Endothelial cell of umbilical vein (primary cell): ENCODE measurements at regions not wholly inside any gene's neighbourhood (a gene's known extent, or its start where the extent isn't known, plus 50 kb on each side); places are given as distances from the start of the nearest gene placed in this dataset.

Experiments used
- BruUV-seq: library from RNA; stranded (reverse); fragments of 400-500 nt; replicated peaks from 2 replicates; lab custom pipeline; 2021; lab: Mats Ljungman, UMichigan
- CTCF ChIA-PET: fragments of 300-600, 350-600 bp; sonication (Branson Sonifier 250); formaldehyde crosslinking; loops from one replicate; lab custom pipeline; 2021; ENCODE audit warnings: antibody characterized with exemption, inconsistent platforms; lab: Charles Lee
- POLR2A ChIA-PET: fragments of 300-600, 350-600 bp; sonication (Branson Sonifier 250); formaldehyde crosslinking; loops from one replicate; lab custom pipeline; 2021; ENCODE audit warnings: antibody characterized with exemption, inconsistent platforms; lab: Charles Lee
- DNase-seq: peaks from one replicate; pipeline ENCODE4 v3.0.0-alpha.2; 2011; ENCODE audit warnings: low read depth, low spot score
- FAIRE-seq: peaks from 2 replicates; lab custom pipeline; 2011; peaks lifted over from hg19 to GRCh38; lab: Jason Lieb, UNC
- H2AFZ ChIP-seq: 2 replicates; pipeline ENCODE4 v1.6.0; 2012; ENCODE audit warnings: low read depth, low read length, control low read depth, inconsistent platforms
- H3K27ac ChIP-seq: 2 replicates; pipeline ENCODE4 v1.5.1; 2011; ENCODE audit warnings: low read depth, mild to moderate bottlenecking, control low read depth, low read length, moderate library complexity; ENCODE audit not compliant: insufficient read depth
- H3K27me3 ChIP-seq, 2 experiments: 2 replicates each; pipeline versions ENCODE4 v1.6.0 to v1.6.1; 2011; ENCODE audit warnings: low read length in 2 of 2, mixed read lengths in 1 of 2; ENCODE audit not compliant: control insufficient read depth in 2 of 2, insufficient read depth in 2 of 2
- H3K36me3 ChIP-seq, 2 experiments: 2 replicates in 1 of 2; 3 replicates in 1 of 2; pipeline ENCODE4 v1.5.1; 2011; ENCODE audit warnings: low read length in 2 of 2, mild to moderate bottlenecking in 1 of 2, moderate library complexity in 1 of 2; ENCODE audit not compliant: control insufficient read depth in 2 of 2, insufficient read depth in 2 of 2; ENCODE audit errors: extremely low read depth in 1 of 2
- H3K4me1 ChIP-seq: 3 replicates; pipeline ENCODE4 v1.5.1; 2011; ENCODE audit warnings: mild to moderate bottlenecking, low read length; ENCODE audit not compliant: control insufficient read depth, insufficient read depth; ENCODE audit errors: extremely low read depth
- H3K4me2 ChIP-seq: 2 replicates; pipeline ENCODE4 v1.6.1; 2011; ENCODE audit warnings: low read length, control low read depth, mixed read lengths; ENCODE audit not compliant: insufficient read depth
- H3K4me3 ChIP-seq, 3 experiments: fragments of 200-600 bp in 1 of 3; sonication (generic), shearing (Covaris generic) in 1 of 3; replicated peaks in 1 of 3; 2 replicates each; pipeline ENCODE4 v1.5.1; 2011 to 2016; ENCODE audit warnings: control low read depth in 3 of 3, low read length in 3 of 3, mild to moderate bottlenecking in 2 of 3, inconsistent platforms in 1 of 3, low read depth in 1 of 3, moderate library complexity in 1 of 3; ENCODE audit not compliant: insufficient read depth in 1 of 3
- H3K79me2 ChIP-seq: 2 replicates; pipeline ENCODE4 v1.6.0; 2012; ENCODE audit warnings: low read length, inconsistent platforms; ENCODE audit not compliant: control insufficient read depth, insufficient read depth
- H3K9ac ChIP-seq: replicated peaks from 2 replicates; pipeline ENCODE3; 2011; ENCODE audit warnings: low read length, control low read depth; ENCODE audit not compliant: insufficient read depth; ENCODE audit errors: extremely low read depth
- H3K9me1 ChIP-seq: replicated peaks from 3 replicates; pipeline ENCODE4 v1.6.0; 2011; ENCODE audit warnings: mild to moderate bottlenecking, low read length; ENCODE audit not compliant: control insufficient read depth, insufficient read depth; ENCODE audit errors: extremely low read depth
- H3K9me3 ChIP-seq: replicated peaks from 2 replicates; pipeline ENCODE4 v1.5.1; 2012; ENCODE audit warnings: low read length, inconsistent platforms; ENCODE audit not compliant: control insufficient read depth, insufficient read depth
- H4K20me1 ChIP-seq: replicated peaks from 2 replicates; pipeline ENCODE3; 2011; ENCODE audit warnings: mild to moderate bottlenecking, low read length; ENCODE audit not compliant: control insufficient read depth, insufficient read depth; ENCODE audit errors: extremely low read depth
- CTCF ChIP-seq, 2 donors: IDR thresholded peaks; 1 replicate in 1 of 2; 2 replicates in 1 of 2; pipeline ENCODE4 v1.5.1; 2011; ENCODE audit warnings: low read length in 2 of 2, mild to moderate bottlenecking in 2 of 2, moderate library complexity in 2 of 2, control low read depth in 1 of 2, inconsistent platforms in 1 of 2, low read depth in 1 of 2; ENCODE audit not compliant: insufficient read depth in 1 of 2; ENCODE audit errors: extremely low read depth in 1 of 2
- EZH2 ChIP-seq: IDR thresholded peaks from 2 replicates; pipeline ENCODE4 v1.6.1; 2012; ENCODE audit warnings: borderline replicate concordance, low read depth, mild to moderate bottlenecking, moderate library complexity, low read length, inconsistent platforms; ENCODE audit not compliant: severe bottlenecking
- FOS ChIP-seq: IDR thresholded peaks from 2 replicates; pipeline ENCODE4 v1.6.1; 2011; ENCODE audit warnings: mild to moderate bottlenecking, low read length, moderate library complexity, borderline replicate concordance; ENCODE audit not compliant: insufficient read depth
- GATA2 ChIP-seq: IDR thresholded peaks from 2 replicates; pipeline ENCODE4 v1.7.0; 2011; ENCODE audit warnings: low read depth, mild to moderate bottlenecking, moderate library complexity, mixed read lengths, low read length; ENCODE audit not compliant: insufficient read length, insufficient read depth
- JUN ChIP-seq: IDR thresholded peaks from 2 replicates; pipeline ENCODE4 v1.6.1; 2011; ENCODE audit warnings: borderline replicate concordance, low read depth; ENCODE audit not compliant: insufficient read length, insufficient read depth
- MAX ChIP-seq: IDR thresholded peaks from 2 replicates; pipeline ENCODE4 v1.6.1; 2011; ENCODE audit not compliant: insufficient read depth, insufficient read length
- MYC ChIP-seq: IDR thresholded peaks from one replicate; pipeline ENCODE4 v1.6.1; 2011; ENCODE audit warnings: mild to moderate bottlenecking, low read depth, low read length
- POLR2A ChIP-seq: IDR thresholded peaks from 2 replicates; pipeline ENCODE4 v1.6.1; 2012; ENCODE audit warnings: low read depth, mild to moderate bottlenecking, control low read depth, low read length
- POLR2AphosphoS5 ChIP-seq: IDR thresholded peaks from 2 replicates; pipeline ENCODE4 v1.6.1; 2012; ENCODE audit warnings: low read depth, mild to moderate bottlenecking, control low read depth, low read length, moderate library complexity; ENCODE audit not compliant: insufficient read depth
- dilution Hi-C: fragments of 300-500 bp; cut with MboI; formaldehyde crosslinking; loops from one replicate; pipeline ENCODE4 v1.15.0; 2019; ENCODE audit warnings: low sequenced_read_pairs; ENCODE audit not compliant: extremely low pct_ligation_motif_present
- intact Hi-C: fragments of 100-400 bp; cut with micrococcal nuclease; formaldehyde crosslinking; loops from one replicate; pipeline ENCODE4 v1.10.0; 2022

- BruUV-seq: no TSS peak
- DNase-seq (no peak), FAIRE-seq (no peak)
- Histone ChIP-seq H3K4me3 (no peak overlapping the region), H2AFZ (no peak overlapping the region), H3K9me3 (no peaks in the 10 kb centered on the region), H3K79me2 (no peaks in the 10 kb centered on the region), H3K27me3 (no peaks in the 10 kb centered on the region), H3K4me2 (no peak overlapping the region), H3K36me3 (no peaks in the 10 kb centered on the region), H3K27ac (no peak overlapping the region), H3K9me1 (no peaks in the 10 kb centered on the region), H3K9ac (no peak overlapping the region), H4K20me1 (no peaks in the 10 kb centered on the region), H3K4me1 (peaks cover 2% of the 10 kb centered on the region)
- CTCF ChIA-PET: interaction anchor here (1.1 to 2.3 kb wide), 3 partner anchors 12 to 283 kb away, joined by 3 to 7 read pairs (median 4); no protein-coding TSS in a partner anchor
- dilution Hi-C loops (no loop called here), intact Hi-C loops (no loop called here)
- TF ChIP-seq EZH2: no peak
- TF ChIP-seq POLR2A: no peak
- no peak for TF ChIP-seq MAX
- no peak for TF ChIP-seq FOS
- no peak for TF ChIP-seq JUN
- TF ChIP-seq GATA2: no peak
- no peak for TF ChIP-seq MYC
- TF ChIP-seq CTCF (IDR thresholded peaks at IDR 0.05; ENCODE audit: extremely low read depth in 1 of 2, insufficient read depth in 1 of 2, low read depth in 1 of 2, low read length in 2 of 2): no peak
- no peak for TF ChIP-seq POLR2AphosphoS5
- POLR2A ChIA-PET: no interaction called here
Measured at GRCh38 chr2:234852941-234853340, 98.9 kb upstream of the SH3BP4 start.
